NAMALWA (cell line): ENCODE measurements at regions not wholly inside any gene's neighbourhood (a gene's known extent, or its start where the extent isn't known, plus 50 kb on each side); places are given as distances from the start of the nearest gene placed in this dataset.

Experiments used
- DNase-seq: peaks from one replicate; pipeline ENCODE4 v3.0.0-alpha.2; 2015; ENCODE audit warnings: low spot score

- DNase-seq = no peak
Measured at GRCh38 chr17:72302735-72303134, 181.9 kb downstream of the SOX9 start.

- no peak for DNase-seq
Measured at GRCh38 chr17:72303787-72304733, 183.2 kb downstream of the SOX9 start.

GRCh38 chr17:72304859-72305258 lies 184.0 kb downstream of the SOX9 start:
- no peak for DNase-seq

GRCh38 chr17:72305472-72305871 lies 184.7 kb downstream of the SOX9 start:
- DNase-seq = no peak

- DNase-seq = no peak
Measured at GRCh38 chr17:72306037-72306436, 185.2 kb downstream of the SOX9 start.

GRCh38 chr17:72307836-72308235 lies 187.0 kb downstream of the SOX9 start:
- no peak for DNase-seq

- no peak for DNase-seq
Measured at GRCh38 chr17:72308744-72309385, 188.0 kb downstream of the SOX9 start.

- DNase-seq = no peak
Measured at GRCh38 chr17:72311004-72311403, 190.2 kb downstream of the SOX9 start.

GRCh38 chr17:72315122-72315913 lies 194.5 kb downstream of the SOX9 start:
- no peak for DNase-seq

- DNase-seq = no peak
Measured at GRCh38 chr17:72318131-72318530, 197.3 kb downstream of the SOX9 start.

GRCh38 chr17:72321896-72322295 lies 201.1 kb downstream of the SOX9 start:
- DNase-seq = no peak

GRCh38 chr17:72332367-72332766 lies 211.5 kb downstream of the SOX9 start:
- no peak for DNase-seq

- DNase-seq = no peak
Measured at GRCh38 chr17:72333570-72333969, 212.8 kb downstream of the SOX9 start.

GRCh38 chr17:72334205-72334604 lies 213.4 kb downstream of the SOX9 start:
- no peak for DNase-seq

GRCh38 chr17:72336026-72336803 lies 215.4 kb downstream of the SOX9 start:
- no peak for DNase-seq

GRCh38 chr17:72336804-72337070 lies 215.9 kb downstream of the SOX9 start:
- no peak for DNase-seq

GRCh38 chr17:72338304-72338703 lies 217.5 kb downstream of the SOX9 start:
- DNase-seq = no peak

GRCh38 chr17:72338847-72339790 lies 218.3 kb downstream of the SOX9 start:
- no peak for DNase-seq

- no peak for DNase-seq
Measured at GRCh38 chr17:72340836-72341235, 220.0 kb downstream of the SOX9 start.

- no peak for DNase-seq
Measured at GRCh38 chr17:72342061-72342460, 221.2 kb downstream of the SOX9 start.
